NCI-H1417 treated with DMSO at 0.1 percent for 48 hours (cell line): ENCODE measurements at regions not wholly inside any gene's neighbourhood (a gene's known extent, or its start where the extent isn't known, plus 50 kb on each side); places are given as distances from the start of the nearest gene placed in this dataset.
A peak's percentile ranks its signal among the peaks of the same experiment; 100 is the strongest.

Experiments
- DNase-seq: peaks from one replicate; lab custom pipeline; 2025; lab: John Stamatoyannopoulos, UW

DNA sequence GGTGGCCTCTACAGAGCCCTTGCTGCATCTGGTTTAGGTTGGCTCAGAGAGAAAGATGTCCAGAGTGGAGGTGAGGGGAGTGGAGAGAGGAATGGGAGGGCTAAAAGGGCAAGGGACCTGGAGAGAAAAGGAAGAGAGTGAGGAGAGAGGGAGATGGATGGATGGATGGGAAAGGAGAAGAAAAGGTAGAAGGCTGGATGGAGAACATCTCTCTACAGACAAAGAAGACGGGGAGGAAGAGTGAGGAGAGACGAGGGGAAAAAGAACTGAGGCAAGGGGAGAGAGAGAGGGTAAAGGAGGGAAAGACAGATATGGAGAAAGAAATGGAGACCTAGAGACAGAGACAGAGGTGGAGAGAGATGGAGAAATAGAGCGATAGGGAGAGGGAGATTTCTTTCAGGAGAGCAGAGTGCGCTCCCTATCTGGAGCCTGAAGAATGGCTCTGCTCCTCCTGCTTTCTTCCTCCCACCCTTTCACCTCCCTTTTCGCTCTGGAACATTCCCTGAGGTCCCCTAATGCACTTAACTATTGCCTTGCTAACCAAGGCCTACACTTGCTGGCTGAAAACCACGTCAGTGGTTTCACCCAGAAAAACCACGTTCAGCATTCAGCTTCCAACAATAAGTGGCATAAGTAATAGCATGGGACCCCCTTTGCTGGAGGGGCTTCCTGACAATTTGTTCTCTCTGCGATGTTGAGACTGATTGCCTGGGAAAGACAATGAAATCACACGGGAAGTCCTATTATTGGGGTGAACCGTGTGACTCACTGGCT is 286.3 kb downstream of the CDH26 start:
- no peak for DNase-seq

DNA sequence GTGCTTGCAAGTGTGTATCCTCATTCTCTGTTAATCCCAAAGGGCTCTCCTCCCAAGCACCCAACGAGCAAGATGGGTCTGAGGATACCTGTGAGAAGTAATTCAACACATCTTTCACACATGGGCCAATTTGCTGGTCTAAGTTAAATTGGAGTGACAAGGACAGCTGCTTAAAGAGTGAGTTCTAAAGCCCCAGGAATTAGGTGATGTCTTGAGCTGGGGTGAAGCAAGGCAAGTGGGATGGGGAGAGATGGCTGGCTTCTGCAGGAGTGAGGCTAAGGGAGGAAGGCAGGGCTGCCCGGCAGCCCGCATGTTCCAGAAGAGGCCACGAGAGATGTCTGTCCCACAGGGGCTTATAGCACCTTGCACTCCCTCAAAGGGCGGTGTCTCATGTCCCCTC is 288.5 kb downstream of the CDH26 start:
- no peak for DNase-seq

DNA sequence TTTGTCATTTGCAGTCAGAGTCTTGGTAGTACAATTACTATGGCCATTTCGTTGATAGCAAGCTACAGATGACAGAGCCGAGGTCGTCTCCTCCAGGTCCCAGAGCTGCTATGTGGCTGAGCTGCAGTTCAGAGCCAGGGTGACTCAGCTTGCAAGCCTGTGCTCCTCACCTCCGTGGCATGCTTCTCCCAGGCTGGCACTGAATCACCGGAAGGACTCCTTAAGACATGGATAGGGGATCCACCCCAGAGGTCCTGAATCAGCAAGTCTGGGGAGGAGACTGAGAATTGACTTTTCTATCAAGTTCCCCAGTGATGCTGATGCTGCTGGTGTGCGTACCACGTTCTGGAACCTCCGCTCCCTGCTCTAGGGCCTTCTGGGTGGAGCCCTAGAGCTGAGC is 291.2 kb downstream of the CDH26 start:
- no peak for DNase-seq

DNA sequence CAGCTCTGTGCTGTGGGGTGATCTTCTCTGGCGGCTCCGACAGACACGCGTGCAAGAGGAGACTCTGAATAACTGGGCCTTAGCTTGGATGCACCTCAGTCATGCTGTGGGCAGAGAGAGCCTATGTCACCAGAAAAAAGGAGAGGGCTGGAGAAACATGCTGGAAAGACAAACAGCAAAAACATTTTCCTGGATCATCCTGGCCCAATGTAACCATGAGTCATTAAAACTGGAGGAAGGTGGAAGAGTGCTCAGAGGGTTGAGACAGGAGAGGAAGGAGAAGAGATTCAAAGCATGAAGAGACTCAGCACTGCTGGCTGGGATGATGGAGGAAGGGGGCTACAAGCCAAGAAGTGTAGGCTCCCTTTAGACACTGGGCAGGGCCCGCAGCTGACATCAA is 292.0 kb downstream of the CDH26 start:
- no peak for DNase-seq

DNA sequence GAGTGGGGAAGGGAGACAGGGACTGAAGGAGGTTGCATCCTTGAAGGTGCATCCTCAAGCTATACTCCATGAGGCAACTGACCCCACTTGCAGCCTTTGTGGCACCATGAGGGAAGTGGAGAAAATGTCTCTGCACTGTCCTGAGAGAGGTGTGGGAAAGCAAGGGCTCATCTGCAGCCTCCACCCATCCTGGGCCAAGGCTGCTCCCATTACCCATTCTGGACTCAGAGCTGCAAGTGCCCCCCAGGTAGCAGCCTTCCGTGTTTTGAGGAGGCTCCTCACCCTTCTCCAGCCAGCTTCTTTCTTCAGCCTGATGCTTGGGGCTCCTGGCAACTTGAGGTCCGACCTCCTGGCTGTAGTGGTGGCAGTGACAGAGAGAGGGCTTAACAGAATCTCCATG is 294.6 kb downstream of the CDH26 start:
- DNase-seq, result no peak

DNA sequence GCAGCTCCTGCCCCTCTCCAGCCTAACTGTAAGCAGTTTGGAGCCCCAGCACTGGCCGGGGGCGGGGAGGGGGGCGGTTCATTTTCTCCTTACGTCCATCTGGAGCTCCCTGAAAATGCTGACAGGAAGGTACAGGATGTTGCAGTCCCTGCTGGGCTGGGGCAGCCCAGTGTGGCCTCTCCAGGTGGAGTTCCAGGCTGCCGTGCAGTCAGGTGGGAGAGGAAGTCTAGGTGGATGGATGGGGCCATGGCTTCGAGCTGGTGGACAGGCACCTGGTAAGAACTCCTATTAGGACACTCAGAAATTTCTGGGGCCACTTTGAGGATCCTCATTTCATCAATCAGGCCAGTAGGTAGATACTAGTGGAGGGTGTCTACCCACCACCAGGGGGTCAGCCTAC is 295.2 kb downstream of the CDH26 start:
- DNase-seq, result no peak

DNA sequence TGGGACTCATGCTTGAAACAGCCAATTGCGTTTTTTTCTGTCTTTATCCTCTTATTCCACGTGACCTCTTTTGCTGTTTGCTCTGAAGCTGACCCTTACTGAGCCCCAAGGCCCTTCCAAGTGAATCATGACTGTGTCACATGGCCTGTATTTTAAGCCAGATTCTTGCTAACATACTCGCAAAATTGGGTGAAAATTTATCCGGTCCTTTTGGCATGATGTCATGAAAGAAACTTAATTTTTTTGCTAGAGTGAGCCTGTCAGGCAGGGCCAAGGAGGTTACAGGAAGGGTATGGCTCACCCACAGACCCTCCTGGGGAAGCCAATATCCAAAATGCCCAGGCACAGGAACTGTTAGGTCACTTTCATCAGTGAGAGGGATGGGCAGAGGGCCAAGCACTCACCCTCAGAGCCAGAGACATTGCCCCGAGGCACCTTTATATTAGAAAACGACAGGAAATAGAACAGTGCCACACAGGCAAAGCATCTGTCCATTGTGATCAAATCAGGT is 296.7 kb downstream of the CDH26 start:
- DNase-seq, result peak; percentile 49

DNA sequence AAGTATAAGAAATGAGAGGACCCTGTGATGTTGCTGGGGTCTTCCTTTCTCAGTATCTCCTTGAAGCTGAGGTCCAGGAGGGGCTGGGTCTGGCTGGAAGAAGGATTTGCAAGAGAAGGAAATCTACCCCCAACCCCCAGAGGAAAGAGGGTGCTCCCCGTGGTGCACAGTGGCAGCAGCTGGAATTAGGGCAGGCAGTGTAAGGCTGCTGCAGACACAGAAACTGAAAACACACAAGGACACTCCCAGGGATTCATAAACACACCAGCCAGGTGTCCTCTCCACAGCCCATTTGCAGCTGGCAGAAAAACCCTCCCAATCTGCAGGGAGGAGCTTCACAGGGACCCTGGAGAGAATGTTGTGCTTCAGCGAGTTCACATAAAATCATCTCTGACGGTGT is 297.2 kb downstream of the CDH26 start:
- peak; percentile 65 for DNase-seq

DNA sequence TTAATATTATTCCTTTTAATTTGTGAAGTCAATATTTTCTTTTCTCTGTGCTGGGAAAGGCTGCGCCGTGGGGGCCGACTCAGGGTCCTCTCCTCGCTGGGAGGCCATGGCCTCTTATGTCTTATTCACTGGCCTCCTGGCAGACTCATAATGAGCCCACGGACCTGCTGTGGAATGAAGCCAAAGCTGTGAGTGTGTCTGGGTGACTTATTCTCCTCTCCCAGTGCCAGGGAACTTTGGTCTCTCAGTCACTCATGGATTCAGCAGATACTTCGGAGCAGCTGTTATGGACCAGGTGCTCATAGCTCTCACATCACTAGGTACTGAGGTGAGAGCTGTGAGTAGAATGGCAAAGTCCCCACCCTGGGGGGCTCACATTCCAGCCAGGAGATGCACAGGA is 297.6 kb downstream of the CDH26 start:
- DNase-seq, result no peak

DNA sequence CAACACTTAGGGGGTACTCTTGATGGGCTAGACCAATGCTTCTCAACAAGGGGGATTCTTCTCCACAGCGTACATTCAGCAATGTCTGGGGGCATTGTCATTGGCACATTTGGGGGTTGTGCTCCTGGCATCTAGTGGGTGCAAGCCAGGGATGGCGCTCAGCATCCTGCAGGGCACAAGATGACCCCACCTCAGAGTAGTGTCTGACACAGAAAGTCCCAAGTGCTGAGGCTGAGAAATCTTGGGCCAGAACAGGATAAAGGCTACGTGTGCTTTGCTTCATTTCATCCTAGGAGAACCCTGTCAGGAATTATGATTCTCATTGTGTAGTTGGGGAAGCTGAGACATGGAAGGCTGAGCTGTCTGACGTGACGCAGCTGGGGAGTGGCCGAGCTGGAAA is 298.6 kb downstream of the CDH26 start:
- DNase-seq, result no peak

DNA sequence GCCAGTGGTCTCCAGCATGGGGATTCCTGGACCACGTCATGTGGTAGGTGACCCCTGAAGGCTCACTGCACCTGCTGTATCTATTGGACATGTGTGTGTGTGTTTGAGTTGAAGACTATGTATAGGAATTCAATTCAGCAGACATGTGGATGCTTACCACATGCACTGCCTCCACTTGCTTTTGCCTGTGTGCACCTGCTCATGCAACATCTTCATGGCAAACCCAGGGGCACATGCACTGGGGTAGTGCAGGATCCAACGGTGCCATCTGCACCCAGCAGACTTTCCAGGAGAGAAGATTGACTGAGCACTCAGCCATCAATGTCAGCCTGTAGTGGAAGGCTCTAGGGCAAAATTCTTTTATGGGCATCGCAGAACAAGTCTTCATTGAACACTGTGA is 299.4 kb downstream of the CDH26 start:
- no peak for DNase-seq

DNA sequence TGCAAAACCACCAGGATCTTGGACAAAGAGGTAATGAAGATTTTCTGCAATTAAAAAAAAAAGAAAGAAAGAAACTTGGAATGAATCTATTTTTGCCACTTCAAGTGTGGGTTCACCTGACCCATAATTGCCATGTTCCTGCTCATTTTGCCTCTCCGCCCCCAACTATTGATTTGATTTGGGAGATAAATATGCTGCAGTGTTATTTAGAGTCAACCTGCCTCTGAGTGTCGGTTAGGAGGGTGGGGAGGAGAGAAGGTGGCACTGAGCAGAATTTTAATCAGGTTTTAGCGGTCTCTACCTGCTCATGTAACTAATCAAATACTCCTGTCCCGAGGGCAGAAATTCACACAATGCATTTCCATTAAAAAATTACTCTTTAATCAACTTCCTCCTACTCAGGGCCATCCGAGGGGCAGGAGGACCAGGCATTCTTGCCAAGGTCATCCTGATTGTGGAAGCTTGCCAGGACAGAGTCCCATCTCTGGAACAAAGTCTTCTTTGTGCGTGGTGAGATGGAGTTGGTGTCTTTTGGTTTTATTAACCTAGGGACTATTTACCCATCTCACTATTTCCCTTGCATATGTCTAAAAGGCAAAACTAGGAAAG is 300.1 kb downstream of the CDH26 start:
- no peak for DNase-seq

DNA sequence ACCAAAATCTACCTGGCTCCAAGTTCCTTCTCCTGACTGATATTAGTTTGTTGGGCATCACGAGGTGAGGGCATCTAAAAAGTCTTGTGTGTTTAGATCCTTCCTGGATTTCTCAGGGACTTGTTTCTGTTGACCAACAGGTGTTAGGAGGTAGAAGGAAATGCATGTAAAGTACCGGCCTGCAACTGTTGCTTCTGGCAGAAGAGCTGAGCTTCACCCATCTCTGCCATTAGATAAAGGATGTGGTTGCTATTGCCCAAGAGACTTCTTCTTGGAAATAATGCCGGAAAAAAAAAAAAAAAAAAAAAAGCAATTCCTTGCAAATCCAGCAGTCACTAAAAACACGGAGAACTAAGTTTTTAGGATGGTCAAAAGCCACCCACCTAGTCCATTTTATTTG is 303.1 kb downstream of the CDH26 start:
- no peak for DNase-seq

DNA sequence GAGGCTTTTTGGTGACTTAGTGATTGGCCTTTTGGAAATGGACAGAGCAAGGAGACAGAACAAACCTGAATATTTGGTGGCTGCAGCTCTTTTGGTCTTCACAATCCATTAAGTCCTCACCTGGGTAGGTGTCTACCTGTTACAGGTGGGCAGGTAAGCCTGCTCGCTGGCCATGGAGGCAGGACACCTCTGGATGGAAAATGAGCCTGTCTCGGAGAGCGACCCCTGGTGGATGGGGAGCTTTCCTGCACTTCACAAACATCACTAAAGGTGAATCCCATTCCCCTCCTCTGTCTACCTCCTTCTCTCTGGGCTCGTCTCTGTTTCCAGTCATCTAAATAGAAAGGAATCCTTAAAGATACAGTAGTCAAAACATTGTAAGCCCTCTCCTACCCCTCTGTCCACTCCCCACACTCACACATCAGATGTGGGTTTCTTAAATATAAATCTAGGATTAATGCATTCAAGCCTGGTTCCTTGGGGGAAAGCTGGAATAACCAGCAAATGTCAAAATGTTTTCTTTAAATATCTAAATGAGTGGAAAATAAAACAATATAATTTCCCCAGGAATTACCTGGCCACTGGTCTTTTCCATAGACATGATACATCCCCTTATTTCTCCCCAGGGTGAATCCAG is 304.9 kb downstream of the CDH26 start:
- no peak for DNase-seq

DNA sequence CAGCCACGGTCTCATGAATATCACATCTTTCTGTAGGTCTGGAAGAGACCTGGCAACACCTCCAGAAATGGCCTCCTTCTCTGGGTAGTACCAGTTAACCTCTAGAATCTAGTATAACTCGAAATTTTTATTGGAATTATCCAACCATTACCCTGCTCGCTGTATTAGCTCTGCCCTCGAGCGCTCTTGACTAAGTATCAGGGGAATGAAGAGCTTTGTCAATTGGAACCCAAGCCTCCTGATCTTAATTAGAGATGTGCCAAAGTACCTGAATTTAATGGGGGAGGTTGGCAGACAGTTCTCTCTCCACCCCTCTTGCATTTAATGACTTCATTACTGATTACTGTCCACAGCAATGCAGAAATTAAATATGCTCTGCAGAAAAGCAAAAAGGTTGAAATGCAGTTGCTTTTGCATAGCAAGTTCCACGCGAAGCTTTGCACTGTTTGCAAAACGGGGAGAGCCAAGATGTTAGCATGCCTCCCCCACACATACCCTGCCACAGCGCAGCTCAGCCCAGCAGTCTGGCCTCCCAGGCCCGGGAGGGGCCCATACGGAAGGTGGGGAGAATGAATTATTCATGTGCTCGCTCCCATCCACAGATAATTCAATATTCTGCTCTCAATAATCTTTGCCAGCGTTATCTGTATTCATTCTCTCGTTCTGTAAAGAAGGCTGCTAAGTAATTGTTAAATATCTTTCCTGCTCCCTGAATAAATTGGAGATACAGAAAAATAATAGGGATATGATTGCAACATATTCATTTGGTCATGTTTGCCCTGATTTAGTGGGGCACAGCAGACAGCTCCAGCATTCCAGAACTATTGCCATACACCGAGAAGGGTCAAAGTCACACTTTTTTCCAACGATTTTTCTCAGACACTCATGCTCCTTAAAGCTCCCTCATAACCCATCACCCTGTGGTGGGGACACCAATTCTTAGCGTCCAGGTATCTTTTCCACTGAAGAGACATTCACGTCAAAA is 305.8 kb downstream of the CDH26 start:
- no peak for DNase-seq

DNA sequence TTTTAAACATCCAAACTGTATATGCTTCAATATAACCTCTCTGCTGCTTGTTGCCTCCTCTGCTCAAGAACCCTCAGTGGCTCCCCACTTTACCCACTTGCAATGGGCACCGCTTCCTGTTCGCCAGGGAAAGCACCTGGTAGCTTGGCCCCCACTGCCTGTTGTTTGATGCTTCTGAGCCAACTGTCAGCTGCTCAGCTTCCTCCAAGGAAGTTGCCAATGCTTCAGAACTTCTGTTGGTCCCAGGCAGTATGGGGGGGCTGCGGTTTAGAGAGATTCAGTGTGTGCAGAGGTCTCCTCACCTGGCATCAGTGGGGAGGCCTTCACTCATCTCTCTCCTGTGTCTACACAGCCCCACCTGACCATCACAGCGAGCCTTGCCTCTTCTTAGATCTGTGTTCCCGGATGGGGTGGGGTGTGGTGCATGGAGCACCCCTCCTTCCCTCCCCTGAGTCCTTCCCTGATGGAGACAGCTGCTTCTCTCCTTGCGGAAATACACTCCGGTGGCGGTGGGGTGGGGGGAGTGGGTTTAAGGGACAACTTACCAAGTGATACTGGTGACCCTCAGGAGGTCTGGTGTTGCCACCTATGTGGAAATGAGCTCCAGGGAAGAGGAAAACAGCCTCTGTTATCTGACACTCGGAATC is 308.1 kb downstream of the CDH26 start:
- DNase-seq, result no peak

DNA sequence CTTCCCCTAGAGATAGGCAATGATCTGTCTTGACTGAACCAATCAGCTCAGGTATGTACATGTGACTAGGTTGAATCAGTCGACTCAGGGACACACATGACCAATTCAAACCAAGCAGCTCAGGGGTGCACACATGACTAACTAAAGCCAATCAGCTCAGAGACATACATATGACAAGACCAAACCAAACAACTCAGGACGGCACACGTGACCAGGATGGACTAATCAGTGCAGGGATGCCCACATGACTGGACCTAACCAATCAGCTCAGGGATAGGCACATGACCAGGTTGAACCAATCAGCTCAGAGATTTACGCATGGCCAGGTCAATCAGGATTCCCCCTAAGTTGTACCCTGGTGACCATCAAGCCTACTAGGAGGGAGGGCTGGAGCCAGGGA is 310.3 kb downstream of the CDH26 start:
- no peak for DNase-seq

DNA sequence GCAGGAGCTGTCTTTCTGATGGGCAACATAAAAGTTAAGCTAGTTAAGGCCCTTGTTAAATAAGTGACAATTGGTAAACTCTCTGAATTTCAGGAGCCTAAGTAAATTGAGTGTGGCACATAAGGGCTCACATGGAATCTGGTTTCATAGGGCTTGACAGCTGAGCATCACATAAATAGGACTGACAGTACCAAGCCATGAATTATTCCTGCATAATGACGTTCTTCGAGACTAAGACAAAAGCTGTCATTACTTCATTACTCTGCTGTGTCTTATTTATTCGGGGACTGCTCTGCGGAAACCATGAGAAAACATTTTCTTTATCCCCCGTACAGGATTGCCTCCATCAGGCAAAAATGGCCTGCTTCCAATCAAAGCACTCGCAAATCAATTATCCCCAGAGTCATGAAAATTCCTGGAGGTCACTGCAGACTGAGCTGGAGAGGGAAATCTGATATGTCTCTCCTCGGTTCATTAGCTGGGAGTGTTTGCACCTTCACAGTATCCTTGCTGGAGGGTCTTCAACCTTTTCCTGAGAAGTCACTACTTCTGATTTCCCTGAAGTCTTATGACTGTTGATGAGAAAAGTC is 311.4 kb downstream of the CDH26 start:
- DNase-seq, result no peak

DNA sequence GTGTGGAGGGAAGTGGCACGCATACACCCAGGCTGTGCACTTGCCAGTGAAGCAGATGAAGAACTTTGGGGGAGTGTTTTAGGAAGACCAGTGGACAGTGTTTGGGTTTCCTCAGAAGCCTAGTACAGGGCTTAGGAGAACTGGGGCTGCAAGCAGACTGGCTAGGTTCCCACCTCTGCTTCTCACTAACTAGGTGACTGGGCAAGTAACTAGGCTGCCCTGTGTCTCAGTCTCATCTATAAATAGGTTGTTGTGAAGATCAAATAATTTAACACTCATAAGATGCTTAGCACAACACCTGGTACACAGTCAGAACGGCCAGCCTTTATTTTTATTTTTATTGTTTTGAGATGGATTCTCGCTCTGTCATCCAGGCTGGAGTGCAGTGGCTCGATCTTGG is 312.1 kb downstream of the CDH26 start:
- DNase-seq, result no peak

DNA sequence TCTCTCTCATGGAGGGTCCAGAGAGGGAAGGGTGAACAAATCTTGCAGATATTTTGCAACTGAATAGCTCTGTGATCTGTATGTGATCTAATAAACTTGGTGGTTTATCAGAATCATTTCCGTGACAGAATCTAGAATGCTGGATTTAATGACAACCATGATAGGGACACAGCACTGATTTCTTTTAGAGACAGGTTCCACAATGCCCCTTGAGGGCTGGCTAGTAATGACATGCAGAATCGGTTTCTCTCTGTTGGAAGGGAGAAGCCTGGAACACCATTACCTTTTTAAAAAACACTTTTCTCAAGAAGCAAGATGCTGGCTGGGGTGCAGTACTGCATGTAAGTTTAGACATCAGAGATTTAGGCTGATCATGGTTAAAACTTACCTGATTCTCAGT is 313.4 kb downstream of the CDH26 start:
- DNase-seq, result no peak

DNA sequence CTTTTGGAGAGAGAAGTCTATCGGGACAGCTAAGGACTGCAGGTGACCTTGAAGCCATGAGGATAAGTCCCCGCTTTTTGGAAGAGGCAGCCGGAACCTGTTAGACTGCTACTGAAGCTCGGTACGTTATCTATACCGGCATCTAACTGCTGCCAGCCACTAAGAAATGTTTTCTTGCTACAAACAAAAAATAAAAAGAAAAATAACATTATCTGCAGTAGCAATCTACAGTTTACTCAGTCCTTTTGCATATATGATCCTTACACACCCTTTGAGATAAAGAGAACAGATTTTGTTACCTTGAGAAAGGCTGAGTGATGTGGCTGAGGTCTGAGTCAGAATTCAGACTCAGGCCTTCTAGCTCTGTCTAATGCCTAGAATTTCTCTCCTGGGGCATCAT is 314.6 kb downstream of the CDH26 start:
- DNase-seq, result no peak
